ENCODE measurements at regions not wholly inside any gene's neighbourhood (a gene's known extent, or its start where the extent isn't known, plus 50 kb on each side); places are given as distances from the start of the nearest gene placed in this dataset.

DNA sequence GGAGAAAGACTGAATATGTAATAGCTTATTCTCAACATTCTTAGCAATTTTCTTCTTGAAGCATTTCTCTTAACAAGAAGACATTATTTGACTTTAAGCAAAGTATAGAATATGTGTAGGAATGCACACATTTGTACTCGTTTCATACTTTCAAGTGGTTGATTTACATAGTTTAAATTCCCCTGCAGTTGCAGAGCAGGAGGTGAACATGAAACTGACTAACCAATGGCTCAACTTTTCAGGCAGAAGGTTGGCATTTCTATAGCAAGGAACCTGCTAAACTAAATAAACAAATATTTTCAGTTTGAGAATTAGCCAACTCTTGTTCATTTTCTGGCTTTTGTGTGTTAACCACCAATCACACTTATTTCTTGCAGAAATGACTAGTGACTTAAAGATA is 145.4 kb upstream of the MYO16 start:
- no peak for DNase-seq (ENCODE audit: low read depth, low spot score)
- TF ChIP-seq, protein P1, sequence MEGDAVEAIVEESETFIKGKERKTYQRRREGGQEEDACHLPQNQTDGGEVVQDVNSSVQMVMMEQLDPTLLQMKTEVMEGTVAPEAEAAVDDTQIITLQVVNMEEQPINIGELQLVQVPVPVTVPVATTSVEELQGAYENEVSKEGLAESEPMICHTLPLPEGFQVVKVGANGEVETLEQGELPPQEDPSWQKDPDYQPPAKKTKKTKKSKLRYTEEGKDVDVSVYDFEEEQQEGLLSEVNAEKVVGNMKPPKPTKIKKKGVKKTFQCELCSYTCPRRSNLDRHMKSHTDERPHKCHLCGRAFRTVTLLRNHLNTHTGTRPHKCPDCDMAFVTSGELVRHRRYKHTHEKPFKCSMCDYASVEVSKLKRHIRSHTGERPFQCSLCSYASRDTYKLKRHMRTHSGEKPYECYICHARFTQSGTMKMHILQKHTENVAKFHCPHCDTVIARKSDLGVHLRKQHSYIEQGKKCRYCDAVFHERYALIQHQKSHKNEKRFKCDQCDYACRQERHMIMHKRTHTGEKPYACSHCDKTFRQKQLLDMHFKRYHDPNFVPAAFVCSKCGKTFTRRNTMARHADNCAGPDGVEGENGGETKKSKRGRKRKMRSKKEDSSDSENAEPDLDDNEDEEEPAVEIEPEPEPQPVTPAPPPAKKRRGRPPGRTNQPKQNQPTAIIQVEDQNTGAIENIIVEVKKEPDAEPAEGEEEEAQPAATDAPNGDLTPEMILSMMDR (IDR thresholded peaks at IDR 0.05; ENCODE audit: insufficient read depth, low read length, missing control alignments): no peak
- ChIA-PET POLR2A (no interaction called here), CTCF (no interaction called here)
- no peak overlapping the region for H3K4me3 ChIP-seq (ENCODE audit: low read depth, low read length)

DNA sequence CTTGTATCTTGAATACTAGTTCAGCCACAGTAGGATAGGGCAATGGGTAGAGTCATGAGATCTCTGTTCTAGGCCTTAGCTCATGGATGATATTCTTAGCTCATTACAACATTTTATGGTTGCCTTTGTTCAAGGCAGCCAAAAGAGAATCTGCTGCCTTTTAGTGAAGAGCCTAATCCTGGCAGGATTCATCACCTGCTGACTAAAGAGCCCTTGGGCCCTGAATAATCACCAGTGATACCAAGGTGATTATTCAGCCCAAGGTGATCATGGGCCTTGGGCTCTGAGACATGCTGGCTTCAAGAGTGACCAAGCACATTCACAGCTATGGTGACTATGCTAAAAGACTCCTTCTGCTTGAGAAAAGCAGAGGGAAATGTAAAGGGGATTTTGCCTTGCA is 143.3 kb upstream of the MYO16 start:
- ChIA-PET CTCF (no interaction called here), POLR2A (no interaction called here)
- TF ChIP-seq, protein P1 (IDR thresholded peaks at IDR 0.05; ENCODE audit: insufficient read depth, low read length, missing control alignments): no peak
- H3K4me3 ChIP-seq (ENCODE audit: low read depth, low read length): no peak overlapping the region
- no peak for DNase-seq (ENCODE audit: low read depth, low spot score)

DNA sequence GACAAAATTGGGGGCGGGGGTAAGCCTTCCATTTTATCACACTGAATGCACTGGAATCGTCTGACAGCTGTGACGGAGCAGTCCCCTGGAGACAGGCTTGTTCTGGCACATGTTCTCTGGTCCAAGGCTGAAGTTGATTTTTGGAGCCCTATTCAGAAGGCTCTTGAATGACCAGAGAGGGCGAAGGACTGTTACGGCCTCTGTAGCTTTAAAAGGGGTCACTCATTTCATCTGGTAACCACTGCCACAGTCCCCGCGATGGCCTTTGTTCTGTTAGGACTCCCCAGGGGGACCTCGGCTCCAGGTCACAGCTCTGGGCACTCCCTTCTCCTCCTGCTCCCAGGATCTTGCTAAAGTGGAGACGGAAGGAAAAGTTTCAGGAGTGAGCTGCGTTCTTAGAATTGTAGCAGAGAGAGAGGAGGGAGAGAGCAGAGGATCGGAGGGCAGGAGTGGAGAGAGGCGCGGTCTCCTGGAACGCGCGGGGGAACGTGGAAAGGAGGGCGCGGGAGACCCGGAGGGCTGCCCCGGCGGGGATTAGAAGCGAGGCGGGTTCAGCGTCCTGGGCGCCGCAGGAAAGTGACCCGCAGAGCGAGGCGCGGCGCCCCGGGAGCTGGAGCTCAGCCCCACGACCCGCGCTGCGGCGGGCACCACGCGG is 134.3 kb upstream of the MYO16 start:
- POLR2A ChIA-PET: no interaction called here
- CTCF ChIA-PET: no interaction called here
- H3K4me3 ChIP-seq (ENCODE audit: low read depth, low read length): no peak overlapping the region
- TF ChIP-seq, protein P1 (IDR thresholded peaks at IDR 0.05; ENCODE audit: insufficient read depth, low read length, missing control alignments): no peak
- DNase-seq (ENCODE audit: low read depth, low spot score): no peak

DNA sequence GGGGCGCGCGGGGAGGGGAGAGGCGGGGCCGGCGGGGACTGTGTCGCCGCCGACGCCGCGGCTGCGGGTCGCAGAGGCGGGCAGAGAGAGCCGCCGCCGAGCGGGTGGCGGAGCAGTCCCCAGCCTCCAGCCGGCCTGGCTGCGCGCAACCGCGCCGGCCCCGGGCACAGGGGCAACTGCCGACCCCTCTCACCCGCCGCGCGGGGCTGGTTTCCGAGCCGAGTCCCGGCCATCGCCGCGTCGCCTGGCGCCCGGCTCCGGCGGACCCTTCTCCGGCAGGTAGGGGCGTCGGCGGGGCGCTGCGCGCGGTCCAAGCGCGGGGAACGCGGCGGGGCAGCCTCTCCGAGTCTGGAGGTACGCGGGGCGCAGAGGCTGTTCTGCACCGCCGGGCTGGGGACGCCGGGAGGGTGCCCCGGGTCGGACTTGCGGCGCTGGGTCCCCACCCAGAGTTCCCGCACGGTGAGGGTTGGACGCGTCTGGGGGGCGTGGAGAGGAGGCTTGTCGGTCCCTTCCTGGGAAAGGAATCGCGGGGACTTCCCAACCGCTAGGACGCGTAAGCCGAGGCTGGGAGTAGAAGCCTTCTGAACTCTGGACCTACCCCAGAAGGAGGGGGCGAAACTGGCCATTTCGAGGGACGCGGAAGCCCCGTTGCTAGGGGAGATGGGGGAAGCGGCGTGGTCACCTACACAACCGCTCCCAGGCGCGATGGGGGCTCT is 133.6 kb upstream of the MYO16 start:
- CTCF ChIA-PET: no interaction called here
- TF ChIP-seq, protein P1 (IDR thresholded peaks at IDR 0.05; ENCODE audit: insufficient read depth, low read length, missing control alignments): no peak
- H3K4me3 ChIP-seq (ENCODE audit: low read depth, low read length): no peak overlapping the region
- no peak for DNase-seq (ENCODE audit: low read depth, low spot score)
- POLR2A ChIA-PET: no interaction called here

DNA sequence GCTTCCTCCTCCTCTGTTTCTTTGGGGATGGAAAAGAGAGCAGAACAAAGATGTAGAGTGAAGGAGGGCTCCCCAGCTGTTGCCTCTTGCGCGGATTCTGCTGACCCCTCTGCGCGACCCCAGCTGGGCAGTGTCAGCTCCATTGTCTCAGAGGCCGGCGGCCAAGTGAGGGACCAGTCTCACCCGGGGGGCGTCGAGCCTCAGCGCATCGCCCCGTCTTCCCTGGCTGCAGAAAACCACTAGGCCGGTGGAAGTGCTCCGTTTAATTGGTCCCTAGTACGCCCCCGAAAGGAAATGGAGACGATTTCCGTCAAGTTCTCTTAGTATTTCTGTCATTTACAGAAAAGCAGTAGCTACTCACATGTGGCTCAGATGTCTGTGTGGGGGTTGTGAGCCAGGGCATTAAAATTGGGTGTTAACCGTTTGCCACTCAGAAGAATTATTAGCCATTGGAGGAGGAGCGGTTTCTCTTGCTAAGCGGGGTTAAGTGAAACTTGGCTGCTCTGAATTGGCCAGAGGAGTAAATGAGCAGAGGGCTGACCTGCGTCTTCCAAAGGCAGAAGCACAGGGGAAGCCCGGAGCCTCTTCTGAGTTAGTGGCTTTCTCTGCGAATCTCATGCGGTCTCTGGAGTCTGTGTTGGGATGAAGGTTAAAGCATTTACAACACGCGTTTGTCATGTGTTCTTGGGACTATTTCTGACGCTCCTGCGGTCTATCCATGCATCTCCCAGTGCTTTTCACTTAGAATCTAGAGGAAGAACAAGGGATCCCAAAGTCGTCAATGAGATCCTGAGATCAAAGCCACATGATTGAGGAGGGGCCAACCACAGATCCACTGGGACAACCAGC is 132.8 kb upstream of the MYO16 start:
- no peak for DNase-seq (ENCODE audit: low read depth, low spot score)
- POLR2A ChIA-PET: no interaction called here
- TF ChIP-seq, protein P1 (IDR thresholded peaks at IDR 0.05; ENCODE audit: insufficient read depth, low read length, missing control alignments): no peak
- CTCF ChIA-PET: no interaction called here
- no peak overlapping the region for H3K4me3 ChIP-seq (ENCODE audit: low read depth, low read length)

DNA sequence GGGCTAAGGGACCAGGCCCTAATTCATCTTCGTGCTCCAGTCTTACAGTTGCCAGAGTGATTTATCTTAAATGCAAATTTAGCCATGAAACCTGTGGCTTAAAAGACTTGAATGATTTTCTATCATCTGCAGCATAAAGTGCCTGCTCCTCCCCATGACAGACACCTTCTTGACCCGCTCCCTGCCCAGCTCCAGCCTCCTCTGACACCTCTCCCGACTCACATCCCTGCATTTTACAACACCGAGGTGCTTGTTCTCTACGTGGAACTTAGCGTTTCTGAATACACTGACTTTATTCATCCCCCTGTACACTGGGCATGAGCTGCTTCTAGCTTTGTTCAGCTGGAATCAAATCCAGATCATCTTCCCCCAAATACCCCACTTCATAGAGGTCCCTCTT is 128.7 kb upstream of the MYO16 start:
- ChIA-PET CTCF (no interaction called here), POLR2A (no interaction called here)
- TF ChIP-seq, protein P1 (IDR thresholded peaks at IDR 0.05; ENCODE audit: insufficient read depth, low read length, missing control alignments): no peak
- H3K4me3 ChIP-seq (ENCODE audit: low read depth, low read length): no peak overlapping the region
- no peak for DNase-seq (ENCODE audit: low read depth, low spot score)

All from AG04449 (cell line).